H1 (cell line): ENCODE measurements at regions not wholly inside any gene's neighbourhood (a gene's known extent, or its start where the extent isn't known, plus 50 kb on each side); places are given as distances from the start of the nearest gene placed in this dataset.

ENCODE experiments used
- BRCA1 ChIP-seq: IDR thresholded peaks from 2 replicates; pipeline ENCODE4 v1.6.1; 2012; ENCODE audit warnings: low read depth, low read length, improper control_type of control experiment
- FOSL1 ChIP-seq: IDR thresholded peaks from 2 replicates; pipeline ENCODE4 v1.6.1; 2011; ENCODE audit warnings: mild to moderate bottlenecking, low read depth, low read length, moderate library complexity; ENCODE audit not compliant: insufficient read depth
- JUND ChIP-seq: IDR thresholded peaks from 2 replicates; pipeline ENCODE4 v1.6.1; 2011; ENCODE audit warnings: mild to moderate bottlenecking, improper control_type of control experiment, low read length
- POLR2A ChIP-seq, 2 experiments: IDR thresholded peaks; 1 replicate in 1 of 2; 2 replicates in 1 of 2; pipeline ENCODE4 v1.6.1; 2011; ENCODE audit warnings: low read depth in 2 of 2, low read length in 2 of 2, mild to moderate bottlenecking in 2 of 2; ENCODE audit errors: control extremely low read depth in 1 of 2
- RFX5 ChIP-seq: IDR thresholded peaks from 2 replicates; pipeline ENCODE4 v1.6.1; 2011; ENCODE audit warnings: low read depth, low read length, improper control_type of control experiment, borderline replicate concordance
- SP1 ChIP-seq: IDR thresholded peaks from 2 replicates; pipeline ENCODE4 v1.6.1; 2011; ENCODE audit warnings: low read depth, low read length
- SP4 ChIP-seq: IDR thresholded peaks from 2 replicates; pipeline ENCODE4 v1.6.1; 2012; ENCODE audit warnings: low read length, inconsistent platforms
- SUZ12 ChIP-seq: fragments of 200-600 bp; sonication (generic); IDR thresholded peaks from 2 replicates; pipeline ENCODE4 v1.6.1; 2012; ENCODE audit warnings: mild to moderate bottlenecking, inconsistent platforms, low read length, moderate library complexity, mixed read lengths
- TF ChIP-seq, protein P1 (sequence below), 3 experiments: IDR thresholded peaks; 1 replicate in 2 of 3; 2 replicates in 1 of 3; pipeline versions ENCODE4 v1.5.1 to v1.6.1; 2011; ENCODE audit warnings: low read length in 3 of 3, mild to moderate bottlenecking in 3 of 3, inconsistent platforms in 2 of 3, low read depth in 1 of 3, moderate library complexity in 1 of 3; ENCODE audit not compliant: insufficient read depth in 1 of 3; ENCODE audit errors: control extremely low read depth in 1 of 3
- TF ChIP-seq, protein P2 (sequence below): IDR thresholded peaks from 2 replicates; pipeline ENCODE4 v1.6.1; 2012; ENCODE audit warnings: inconsistent platforms

GRCh38 chrX:130975947-130976346 lies 72.9 kb upstream of the ENOX2 start:
- TF ChIP-seq POLR2A (IDR thresholded peaks at IDR 0.05; ENCODE audit: control extremely low read depth in 1 of 2, low read depth in 2 of 2, low read length in 2 of 2) (no peak), SUZ12 (no peak), JUND (no peak), FOSL1 (no peak), BRCA1 (no peak), SP1 (no peak), SP4 (no peak), RFX5 (no peak)
- TF ChIP-seq, protein P1, sequence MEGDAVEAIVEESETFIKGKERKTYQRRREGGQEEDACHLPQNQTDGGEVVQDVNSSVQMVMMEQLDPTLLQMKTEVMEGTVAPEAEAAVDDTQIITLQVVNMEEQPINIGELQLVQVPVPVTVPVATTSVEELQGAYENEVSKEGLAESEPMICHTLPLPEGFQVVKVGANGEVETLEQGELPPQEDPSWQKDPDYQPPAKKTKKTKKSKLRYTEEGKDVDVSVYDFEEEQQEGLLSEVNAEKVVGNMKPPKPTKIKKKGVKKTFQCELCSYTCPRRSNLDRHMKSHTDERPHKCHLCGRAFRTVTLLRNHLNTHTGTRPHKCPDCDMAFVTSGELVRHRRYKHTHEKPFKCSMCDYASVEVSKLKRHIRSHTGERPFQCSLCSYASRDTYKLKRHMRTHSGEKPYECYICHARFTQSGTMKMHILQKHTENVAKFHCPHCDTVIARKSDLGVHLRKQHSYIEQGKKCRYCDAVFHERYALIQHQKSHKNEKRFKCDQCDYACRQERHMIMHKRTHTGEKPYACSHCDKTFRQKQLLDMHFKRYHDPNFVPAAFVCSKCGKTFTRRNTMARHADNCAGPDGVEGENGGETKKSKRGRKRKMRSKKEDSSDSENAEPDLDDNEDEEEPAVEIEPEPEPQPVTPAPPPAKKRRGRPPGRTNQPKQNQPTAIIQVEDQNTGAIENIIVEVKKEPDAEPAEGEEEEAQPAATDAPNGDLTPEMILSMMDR (IDR thresholded peaks at IDR 0.05; ENCODE audit: control extremely low read depth in 1 of 3, insufficient read depth in 1 of 3, low read depth in 1 of 3, low read length in 3 of 3): peak in 2 of 3 experiments; percentile 46 to 49; a peak in 3 of 4 replicates
- TF ChIP-seq, protein P2, sequence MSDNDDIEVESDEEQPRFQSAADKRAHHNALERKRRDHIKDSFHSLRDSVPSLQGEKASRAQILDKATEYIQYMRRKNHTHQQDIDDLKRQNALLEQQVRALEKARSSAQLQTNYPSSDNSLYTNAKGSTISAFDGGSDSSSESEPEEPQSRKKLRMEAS: no peak
